SU-DHL-6 (cell line): ENCODE measurements at regions not wholly inside any gene's neighbourhood (a gene's known extent, or its start where the extent isn't known, plus 50 kb on each side); places are given as distances from the start of the nearest gene placed in this dataset.

ENCODE experiments used
- H2AFZ ChIP-seq: fragments of 200-600 bp; sonication (generic); 2 replicates; pipeline ENCODE4 v1.6.1; 2014; ENCODE audit warnings: low read depth, mild to moderate bottlenecking, moderate library complexity, mixed read lengths, antibody characterized with exemption, low read length; ENCODE audit not compliant: severe bottlenecking
- H3F3A ChIP-seq: fragments of 200-600 bp; shearing (Covaris generic); 2 replicates; pipeline ENCODE4 v1.6.0; 2016; ENCODE audit warnings: antibody characterized with exemption, mild to moderate bottlenecking; ENCODE audit not compliant: insufficient read depth
- H3K27ac ChIP-seq: fragments of 200-600 bp; sonication (generic); 2 replicates; pipeline ENCODE4 v1.5.1; 2016; ENCODE audit warnings: low read depth, mild to moderate bottlenecking, low read length, moderate library complexity, mixed read lengths
- H3K27me3 ChIP-seq: fragments of 200-600 bp; sonication (generic), shearing (Covaris generic); 2 replicates; pipeline ENCODE4 v1.6.0; 2014; ENCODE audit warnings: mild to moderate bottlenecking, low read length
- H3K36me3 ChIP-seq: fragments of 200-600 bp; sonication (generic); 2 replicates; pipeline ENCODE4 v1.6.1; 2014; ENCODE audit warnings: mild to moderate bottlenecking, low read length, mixed read lengths
- H3K4me2 ChIP-seq: fragments of 300-600, 200-600 bp; shearing (Covaris generic), sonication (generic); 2 replicates; pipeline ENCODE4 v1.6.0; 2014; ENCODE audit warnings: low read length, low read depth, mild to moderate bottlenecking; ENCODE audit not compliant: poor library complexity, severe bottlenecking
- H3K4me3 ChIP-seq: fragments of 200-600 bp; sonication (generic); 2 replicates; pipeline ENCODE4 v1.5.1; 2014; ENCODE audit warnings: antibody characterized with exemption, low read length, mild to moderate bottlenecking, mixed read lengths; ENCODE audit not compliant: insufficient read depth, poor library complexity, severe bottlenecking
- H3K79me2 ChIP-seq: fragments of 200-600 bp; sonication (generic); 2 replicates; pipeline ENCODE4 v1.6.1; 2014; ENCODE audit warnings: mild to moderate bottlenecking, low read length, moderate library complexity; ENCODE audit not compliant: insufficient read depth
- H3K9ac ChIP-seq: fragments of 200-600 bp; sonication (generic); 2 replicates; pipeline ENCODE4 v1.7.0; 2014; ENCODE audit warnings: mild to moderate bottlenecking, low read length
- H3K9me2 ChIP-seq: fragments of 200-600 bp; sonication (generic); replicated peaks from 2 replicates; pipeline ENCODE4 v1.6.1; 2014; ENCODE audit warnings: low read length; ENCODE audit not compliant: insufficient read depth
- H3K9me3 ChIP-seq: fragments of 200-600 bp; sonication (generic); 2 replicates; pipeline ENCODE4 v1.6.1; 2014; ENCODE audit warnings: low read length, mixed read lengths; ENCODE audit not compliant: insufficient read depth
- H4K20me1 ChIP-seq: fragments of 200-600 bp; sonication (generic); 2 replicates; pipeline ENCODE4 v1.6.1; 2014; ENCODE audit warnings: low read depth, mild to moderate bottlenecking, antibody characterized with exemption, low read length, moderate library complexity, mixed read lengths
- CTCF ChIP-seq: fragments of 200-600 bp; sonication (generic); IDR thresholded peaks from one replicate; pipeline ENCODE4 v1.5.1; 2017; ENCODE audit warnings: antibody characterized with exemption, mild to moderate bottlenecking, low read length, moderate library complexity; ENCODE audit not compliant: insufficient read depth, poor library complexity, severe bottlenecking
- EZH2phosphoT487 ChIP-seq: fragments of 200-600 bp; sonication (generic), shearing (Covaris generic); conservative IDR thresholded peaks from 2 replicates; pipeline ENCODE4 v1.6.1; 2018; ENCODE audit warnings: mild to moderate bottlenecking, antibody characterized with exemption, low read length, moderate library complexity, mixed read lengths

- Histone ChIP-seq H3K4me3 (no peak overlapping the region), H3K27me3 (0 out of 2 replicates have a peak, but pooled peaks cover under 1% of the 10 kb centered on the region), H3K9me2 (no peaks in the 10 kb centered on the region), H2AFZ (no peak overlapping the region), H3K36me3 (no peaks in the 10 kb centered on the region), H4K20me1 (no peaks in the 10 kb centered on the region), H3K9ac (no peak overlapping the region), H3F3A (no peaks in the 10 kb centered on the region), H3K9me3 (no peaks in the 10 kb centered on the region), H3K4me2 (no peak overlapping the region), H3K27ac (no peak overlapping the region), H3K79me2 (no peaks in the 10 kb centered on the region)
- TF ChIP-seq CTCF (no peak), EZH2phosphoT487 (no peak)
These were observed 132.9 kb upstream of the SLC30A5 start for GRCh38 chr5:68960961-68961360.

GRCh38 chr5:68961762-68962161 is 132.1 kb upstream of the SLC30A5 start:
- no peaks in the 10 kb centered on the region for H3K79me2 ChIP-seq
- H3K9ac ChIP-seq = no peak overlapping the region
- H3K9me2 ChIP-seq = no peaks in the 10 kb centered on the region
- H3K27me3 ChIP-seq = no peaks in the 10 kb centered on the region
- no peak overlapping the region for H3K27ac ChIP-seq
- H3F3A ChIP-seq = no peaks in the 10 kb centered on the region
- H3K4me3 ChIP-seq = no peak overlapping the region
- H2AFZ ChIP-seq = no peak overlapping the region
- H4K20me1 ChIP-seq = no peaks in the 10 kb centered on the region
- no peak for TF ChIP-seq EZH2phosphoT487
- no peak for TF ChIP-seq CTCF
- no peak overlapping the region for H3K4me2 ChIP-seq
- H3K9me3 ChIP-seq = no peaks in the 10 kb centered on the region
- no peaks in the 10 kb centered on the region for H3K36me3 ChIP-seq

- H3K36me3 ChIP-seq = no peaks in the 10 kb centered on the region
- TF ChIP-seq EZH2phosphoT487 (no peak), CTCF (peak; percentile 28)
- H3K9me3 ChIP-seq = no peaks in the 10 kb centered on the region
- H3K4me3 ChIP-seq = no peak overlapping the region
- no peak overlapping the region for H2AFZ ChIP-seq
- no peaks in the 10 kb centered on the region for H3F3A ChIP-seq
- H3K9ac ChIP-seq = no peak overlapping the region
- H3K9me2 ChIP-seq = no peaks in the 10 kb centered on the region
- H3K27ac ChIP-seq = no peak overlapping the region
- no peaks in the 10 kb centered on the region for H4K20me1 ChIP-seq
- H3K4me2 ChIP-seq = no peak overlapping the region
- H3K79me2 ChIP-seq = no peaks in the 10 kb centered on the region
- no peaks in the 10 kb centered on the region for H3K27me3 ChIP-seq
These were observed 130.9 kb upstream of the SLC30A5 start for GRCh38 chr5:68962757-68963484.
